ENCODE measurements at regions not wholly inside any gene's neighbourhood (a gene's known extent, or its start where the extent isn't known, plus 50 kb on each side); places are given as distances from the start of the nearest gene placed in this dataset.

DNA sequence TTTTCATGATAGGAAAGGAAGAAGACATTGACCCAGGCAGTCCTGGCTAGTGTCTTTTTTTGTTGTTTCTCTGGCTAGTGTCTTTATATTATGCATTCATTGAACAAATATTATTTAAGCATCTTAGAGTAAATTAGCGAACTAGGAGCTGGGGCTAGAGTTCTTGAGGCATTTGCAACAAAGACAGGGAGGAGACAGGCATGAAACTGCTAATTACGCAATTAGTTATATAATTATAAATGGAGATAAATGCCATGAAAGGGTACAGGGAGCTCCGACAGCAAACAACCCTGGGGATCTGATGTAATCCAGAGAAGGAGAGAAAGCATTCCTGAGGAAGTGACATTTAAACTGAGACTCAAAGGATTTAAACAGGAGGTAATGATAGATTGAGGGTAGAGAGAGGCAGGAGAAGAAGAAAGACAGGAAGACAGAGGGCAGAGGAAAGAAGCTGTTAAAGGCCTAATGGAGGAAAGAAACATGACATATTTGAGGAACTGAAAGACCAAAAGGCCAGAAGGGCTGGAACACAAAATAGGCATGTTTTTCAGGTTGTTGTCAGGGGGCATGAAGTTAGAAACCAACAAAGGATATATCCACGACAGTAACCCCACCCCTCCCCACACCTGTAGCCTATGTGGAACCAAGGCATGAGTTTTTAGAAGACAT, 99.5 kb upstream of the GJB5 start:
- TF ChIP-seq, protein P1, sequence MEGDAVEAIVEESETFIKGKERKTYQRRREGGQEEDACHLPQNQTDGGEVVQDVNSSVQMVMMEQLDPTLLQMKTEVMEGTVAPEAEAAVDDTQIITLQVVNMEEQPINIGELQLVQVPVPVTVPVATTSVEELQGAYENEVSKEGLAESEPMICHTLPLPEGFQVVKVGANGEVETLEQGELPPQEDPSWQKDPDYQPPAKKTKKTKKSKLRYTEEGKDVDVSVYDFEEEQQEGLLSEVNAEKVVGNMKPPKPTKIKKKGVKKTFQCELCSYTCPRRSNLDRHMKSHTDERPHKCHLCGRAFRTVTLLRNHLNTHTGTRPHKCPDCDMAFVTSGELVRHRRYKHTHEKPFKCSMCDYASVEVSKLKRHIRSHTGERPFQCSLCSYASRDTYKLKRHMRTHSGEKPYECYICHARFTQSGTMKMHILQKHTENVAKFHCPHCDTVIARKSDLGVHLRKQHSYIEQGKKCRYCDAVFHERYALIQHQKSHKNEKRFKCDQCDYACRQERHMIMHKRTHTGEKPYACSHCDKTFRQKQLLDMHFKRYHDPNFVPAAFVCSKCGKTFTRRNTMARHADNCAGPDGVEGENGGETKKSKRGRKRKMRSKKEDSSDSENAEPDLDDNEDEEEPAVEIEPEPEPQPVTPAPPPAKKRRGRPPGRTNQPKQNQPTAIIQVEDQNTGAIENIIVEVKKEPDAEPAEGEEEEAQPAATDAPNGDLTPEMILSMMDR (IDR thresholded peaks at IDR 0.05; ENCODE audit: insufficient read depth, low read depth, low read length), result no peak
- no peak for DNase-seq (ENCODE audit: low read depth)
- no peak overlapping the region for H3K4me3 ChIP-seq (ENCODE audit: low read depth, low read length)

DNA sequence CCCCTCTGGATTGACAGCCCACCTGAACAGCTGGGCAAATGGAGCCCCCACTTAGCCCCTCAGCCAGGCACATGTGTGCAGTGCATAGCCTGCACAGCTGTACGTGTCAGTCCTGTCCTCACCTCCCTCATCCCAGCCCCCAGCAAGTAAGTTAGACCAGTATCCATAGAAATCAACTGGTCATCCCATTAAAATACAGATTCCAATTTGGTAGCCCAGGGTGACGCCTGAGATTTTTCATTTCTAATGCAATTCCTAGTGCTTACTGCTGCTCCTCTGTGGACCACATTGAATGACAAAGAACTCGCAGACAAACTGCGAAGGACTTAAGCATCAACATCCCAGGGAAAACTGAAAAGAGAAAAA, 99.0 kb upstream of the GJB5 start:
- TF ChIP-seq, protein P1 (IDR thresholded peaks at IDR 0.05; ENCODE audit: insufficient read depth, low read depth, low read length), result no peak

DNA sequence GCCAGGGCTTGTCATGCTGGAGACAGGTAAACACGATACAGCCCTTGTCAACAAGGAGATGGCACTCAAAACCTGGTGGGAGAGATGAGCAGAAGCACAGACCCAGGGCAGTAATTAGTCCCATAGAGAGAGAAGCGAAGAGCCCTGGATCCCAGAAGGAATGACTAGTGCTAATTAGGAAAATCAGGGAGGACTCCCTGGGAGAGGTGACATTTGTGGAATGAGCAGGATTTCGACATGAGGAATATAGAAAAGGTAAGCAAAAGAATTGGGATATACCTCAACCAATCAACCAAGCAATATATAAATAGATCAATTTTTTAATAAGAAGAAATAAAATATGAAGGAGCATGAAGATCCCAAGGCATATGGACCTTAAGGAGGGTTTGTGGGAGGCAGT, 98.5 kb upstream of the GJB5 start:
- DNase-seq (ENCODE audit: low read depth), result no peak
- TF ChIP-seq, protein P1 (IDR thresholded peaks at IDR 0.05; ENCODE audit: insufficient read depth, low read depth, low read length), result no peak

More for the DNA sequence above, 99.0 kb upstream of the GJB5 start:
- DNase-seq (ENCODE audit: low read depth), result no peak
- no peak overlapping the region for H3K4me3 ChIP-seq (ENCODE audit: low read depth, low read length)

DNA sequence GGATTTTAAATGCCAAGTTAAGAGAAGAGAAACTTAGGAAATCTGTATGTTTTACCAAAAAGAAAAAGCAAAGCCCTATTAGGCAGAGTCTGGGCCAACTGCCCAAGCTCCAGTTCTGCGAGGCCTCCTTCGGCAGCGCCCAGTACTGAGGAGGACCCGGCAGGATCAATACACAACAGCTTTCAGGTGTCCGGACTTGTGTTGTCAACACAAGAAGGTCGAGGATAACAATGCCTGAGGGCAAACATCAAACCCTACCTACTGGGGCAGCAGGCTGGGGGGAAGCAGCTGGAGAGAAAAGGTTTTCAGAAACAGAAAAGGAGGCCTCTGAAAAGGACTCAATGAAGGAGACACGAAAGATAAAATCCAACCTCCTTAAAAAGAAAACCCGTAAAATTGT, 98.1 kb upstream of the GJB5 start:
- TF ChIP-seq, protein P1 (IDR thresholded peaks at IDR 0.05; ENCODE audit: insufficient read depth, low read depth, low read length), result no peak
- H3K4me3 ChIP-seq (ENCODE audit: low read depth, low read length), result no peak overlapping the region
- DNase-seq (ENCODE audit: low read depth), result no peak

More for the DNA sequence above, 98.5 kb upstream of the GJB5 start:
- H3K4me3 ChIP-seq (ENCODE audit: low read depth, low read length), result no peak overlapping the region

DNA sequence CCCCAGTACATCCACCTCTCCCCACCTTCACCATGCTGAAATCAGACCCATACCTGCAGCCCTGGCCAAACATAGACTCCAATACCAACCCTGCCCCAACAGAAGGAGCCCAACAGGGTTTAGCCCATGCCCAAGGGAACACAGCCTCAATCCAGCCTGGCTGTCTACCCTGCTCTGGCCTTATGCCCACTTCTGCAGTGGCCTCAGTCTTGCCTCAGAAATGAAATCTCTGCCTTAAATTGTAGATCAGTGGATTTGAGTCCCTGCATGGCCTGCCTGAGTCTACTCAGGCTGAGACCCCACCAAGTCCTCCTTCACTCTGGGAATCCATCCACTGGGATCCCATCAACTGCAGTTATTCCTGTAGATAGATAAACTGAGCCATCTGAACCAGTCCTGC, 97.6 kb upstream of the GJB5 start:
- TF ChIP-seq, protein P1 (IDR thresholded peaks at IDR 0.05; ENCODE audit: insufficient read depth, low read depth, low read length), result no peak
- DNase-seq (ENCODE audit: low read depth), result no peak
- no peak overlapping the region for H3K4me3 ChIP-seq (ENCODE audit: low read depth, low read length)

DNA sequence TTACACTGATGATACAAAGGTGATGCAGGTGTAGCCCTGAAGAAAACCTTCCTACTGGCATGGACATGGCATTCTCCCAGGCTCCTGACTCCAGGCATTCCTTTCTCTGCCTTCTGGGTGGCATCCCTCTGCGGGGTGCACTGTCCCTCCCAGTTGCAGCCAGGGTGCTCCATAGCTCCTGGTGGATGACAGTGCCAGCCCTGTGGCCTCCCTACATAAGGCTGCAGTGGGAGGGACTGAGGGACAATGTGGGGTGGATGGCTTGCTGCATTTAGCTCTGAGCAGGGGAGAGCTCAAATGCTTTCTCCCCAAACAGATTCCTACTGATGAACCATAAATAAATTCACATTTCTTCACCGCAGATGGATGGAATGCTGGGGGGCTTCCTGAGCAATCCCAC, 97.0 kb upstream of the GJB5 start:
- TF ChIP-seq, protein P1 (IDR thresholded peaks at IDR 0.05; ENCODE audit: insufficient read depth, low read depth, low read length), result no peak
- no peak overlapping the region for H3K4me3 ChIP-seq (ENCODE audit: low read depth, low read length)
- DNase-seq (ENCODE audit: low read depth), result no peak

DNA sequence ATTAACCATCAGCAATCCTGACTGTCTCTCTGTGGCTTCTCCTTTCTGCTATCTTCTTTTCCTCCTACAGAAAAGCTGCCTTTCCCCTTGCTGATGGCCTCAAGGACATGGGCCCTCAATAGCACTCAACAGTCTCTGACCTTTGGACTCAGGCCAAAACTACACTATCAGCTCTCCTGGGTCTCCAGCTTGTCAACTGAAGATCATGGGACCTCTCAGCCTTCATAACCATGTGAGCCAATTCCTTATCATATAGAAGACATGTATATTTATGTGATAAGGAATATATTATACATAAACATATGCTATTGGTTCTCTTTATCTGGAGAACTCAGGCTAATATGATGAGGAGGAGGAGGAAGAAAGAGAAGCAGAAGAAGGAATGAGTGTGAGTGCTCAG, 91.8 kb upstream of the GJB5 start:
- H3K4me3 ChIP-seq (ENCODE audit: low read depth, low read length), result no peak overlapping the region
- TF ChIP-seq, protein P1 (IDR thresholded peaks at IDR 0.05; ENCODE audit: insufficient read depth, low read depth, low read length), result no peak
- DNase-seq (ENCODE audit: low read depth), result no peak

Measured in fibroblast of villous mesenchyme (primary cell).